ENCODE measurements at regions not wholly inside any gene's neighbourhood (a gene's known extent, or its start where the extent isn't known, plus 50 kb on each side); places are given as distances from the start of the nearest gene placed in this dataset.
"Not testable (repeated sequence)": the region's sequence is repeated elsewhere in the genome, so short reads cannot be mapped to it uniquely, and the experiment has no call there.

DNA sequence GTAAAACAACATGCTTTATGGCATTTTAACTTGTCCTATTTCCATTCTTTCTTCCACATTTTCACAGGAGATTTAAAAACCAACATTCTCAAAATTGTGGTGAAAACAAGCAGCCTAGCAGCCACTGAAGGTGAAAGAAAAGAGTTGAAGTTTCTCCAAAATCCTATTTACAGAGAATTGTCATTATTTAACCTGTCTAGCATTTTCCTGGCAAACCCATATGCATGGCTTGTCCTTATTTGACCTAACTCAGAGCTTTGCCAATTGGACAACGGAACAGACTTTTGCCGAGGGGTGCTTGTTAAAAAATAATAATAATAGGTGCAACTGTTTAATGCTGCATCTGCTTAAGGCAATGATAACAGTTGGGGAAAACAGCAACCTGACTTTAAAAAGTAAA, 80.4 kb upstream of the PCSK5 start:
- DNase-seq: no peak

- DNase-seq: no peak
Observed at GRCh38 chr9:75811692-75812091, 78.8 kb upstream of the PCSK5 start.

DNA sequence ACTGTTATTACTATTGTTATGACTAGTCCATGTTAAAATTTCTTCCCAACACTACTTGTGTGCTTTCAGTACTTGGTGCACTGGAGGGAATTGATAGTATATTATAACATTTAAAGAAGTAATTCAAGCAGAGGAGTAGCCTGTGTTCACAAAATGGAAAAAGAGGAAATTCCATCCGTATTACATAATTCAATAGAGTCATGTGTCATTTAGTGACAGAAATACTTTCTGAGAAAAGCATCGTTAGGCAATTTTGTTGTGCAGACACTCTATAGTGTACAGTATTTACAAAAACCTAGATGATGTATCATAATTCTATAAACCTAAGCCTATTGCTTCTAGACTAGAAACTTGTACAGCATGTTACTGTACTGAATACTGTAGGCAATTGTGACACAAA, 78.3 kb upstream of the PCSK5 start:
- no peak for DNase-seq

DNA sequence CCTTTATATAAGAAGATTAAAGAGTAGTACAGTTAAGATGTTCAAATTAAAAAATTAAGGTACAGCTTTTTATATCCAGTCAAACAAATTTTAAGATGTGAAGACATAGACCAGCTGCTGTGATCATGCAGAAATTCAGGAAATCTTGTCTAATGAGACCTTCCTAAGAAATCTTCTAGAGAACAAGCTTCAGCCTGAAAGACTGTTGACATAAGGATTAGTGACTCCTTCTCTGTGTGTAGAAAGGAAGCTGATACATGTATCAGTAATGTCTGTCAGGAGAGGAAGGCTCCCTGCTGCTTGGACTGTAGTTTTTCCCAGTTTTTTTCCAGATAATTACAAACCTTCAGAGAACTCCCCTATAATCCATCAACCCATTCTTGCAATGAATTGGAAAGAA, 75.8 kb upstream of the PCSK5 start:
- DNase-seq: no peak

GRCh38 chr9:75820471-75821115, 69.9 kb upstream of the PCSK5 start:
- not testable (repeated sequence) for DNase-seq

- DNase-seq: no peak
Observed at GRCh38 chr9:75823151-75823550, 67.3 kb upstream of the PCSK5 start.

DNA sequence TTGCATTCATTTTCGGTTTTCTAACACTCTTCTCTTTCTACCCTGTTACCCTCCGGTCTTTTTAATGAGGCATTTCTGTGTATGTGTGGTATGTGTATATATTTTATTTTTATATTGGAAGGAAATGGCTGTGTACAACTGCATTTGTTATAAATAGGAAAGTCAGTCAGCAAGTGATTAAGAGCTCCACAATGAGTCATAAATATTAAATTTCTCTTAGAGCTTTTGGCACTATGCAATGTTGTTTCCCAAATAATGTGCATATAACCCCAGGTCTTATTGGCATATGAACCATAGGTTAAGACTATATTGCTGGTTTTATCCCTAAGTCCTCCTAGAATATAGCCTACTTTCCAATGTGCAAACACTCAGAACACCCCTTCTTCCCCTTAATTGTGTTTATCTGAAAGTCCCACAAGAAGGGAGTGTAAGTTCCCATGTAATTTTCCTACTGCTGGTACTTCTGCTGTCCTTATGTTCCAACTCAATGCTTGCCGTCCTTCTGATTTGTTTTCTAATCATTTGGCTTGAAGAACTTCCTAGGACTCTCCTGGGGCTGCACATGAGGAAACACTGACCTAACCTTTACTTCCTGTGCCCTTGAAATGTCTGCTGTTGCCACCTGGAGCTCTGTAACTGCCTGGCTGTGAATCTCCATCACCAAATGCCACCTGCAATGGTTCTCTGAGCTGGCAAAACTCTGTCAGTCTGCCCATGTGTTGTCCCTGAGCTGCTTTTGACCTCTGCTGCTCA, 65.5 kb upstream of the PCSK5 start:
- DNase-seq: no peak

- DNase-seq: no peak
Observed at GRCh38 chr9:75826314-75826713, 64.2 kb upstream of the PCSK5 start.

DNA sequence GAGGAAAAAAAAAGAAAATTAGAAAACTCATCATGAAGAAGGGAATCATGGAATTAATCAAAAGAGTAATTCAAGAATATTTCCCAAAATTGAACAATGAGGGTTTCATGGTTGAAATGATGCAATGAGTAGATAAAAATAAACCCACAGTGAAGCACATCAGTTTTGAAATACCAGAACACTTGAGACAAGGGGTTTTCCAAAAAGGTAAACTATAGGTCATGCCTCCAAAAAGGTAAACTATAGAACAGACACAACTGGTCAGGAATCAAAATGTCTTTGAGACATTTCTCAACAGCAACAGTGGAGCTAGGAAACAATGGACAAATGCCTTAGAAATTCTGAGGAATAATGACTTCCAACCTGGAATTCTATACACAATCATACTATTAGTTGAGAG, 60.2 kb upstream of the PCSK5 start:
- DNase-seq: no peak

GRCh38 chr9:75833778-75834177, 56.7 kb upstream of the PCSK5 start:
- no peak for DNase-seq

- DNase-seq: no peak
Observed at GRCh38 chr9:75834878-75835277, 55.6 kb upstream of the PCSK5 start.
